ENCODE measurements at regions not wholly inside any gene's neighbourhood (a gene's known extent, or its start where the extent isn't known, plus 50 kb on each side); places are given as distances from the start of the nearest gene placed in this dataset.

GRCh38 chr6:44041461-44042260, 85.6 kb downstream of the MRPL14 start (continued):
- TF ChIP-seq FOXM1 (IDR thresholded peaks at IDR 0.05; ENCODE audit: low read depth), result no peak
- no peak for TF ChIP-seq FOXM1 (CRISPR knock-in tag; IDR thresholded peaks at IDR 0.05; ENCODE audit: low read depth)
- TF ChIP-seq ZSCAN32 (CRISPR knock-in tag; IDR thresholded peaks at IDR 0.05), result no peak
- no peak for TF ChIP-seq PTBP1 (IDR thresholded peaks at IDR 0.05; ENCODE audit: low read depth, low read length)
- TF ChIP-seq TBP (optimal IDR thresholded peaks at IDR 0.05; ENCODE audit: low read depth, low read length), result peak; percentile 31
- TF ChIP-seq POLR2G (IDR thresholded peaks at IDR 0.05; ENCODE audit: low read depth, low read length), result no peak
- TF ChIP-seq PRMT5 (CRISPR knock-in tag; IDR thresholded peaks at IDR 0.05), result no peak
- TF ChIP-seq SMARCB1 (IDR thresholded peaks at IDR 0.05; ENCODE audit: insufficient read length, low read depth), result peak; percentile 88
- TF ChIP-seq NFXL1 (CRISPR knock-in tag; IDR thresholded peaks at IDR 0.05), result 0 out of 2 replicates have a peak, but pooled peaks have one; percentile 41
- no peak for TF ChIP-seq ZNF3 (CRISPR knock-in tag; IDR thresholded peaks at IDR 0.05)
- TF ChIP-seq MAX (CRISPR knock-in tag; IDR thresholded peaks at IDR 0.05), result peak; percentile 46; the same call in 1 of the 2 replicates
- TF ChIP-seq FIP1L1 (IDR thresholded peaks at IDR 0.05; ENCODE audit: low read depth, low read length, poor library complexity, severe bottlenecking), result no peak
- no peak for TF ChIP-seq RBM14 (IDR thresholded peaks at IDR 0.05; ENCODE audit: borderline replicate concordance, insufficient read depth, low read depth, low read length)
- TF ChIP-seq, protein P1, sequence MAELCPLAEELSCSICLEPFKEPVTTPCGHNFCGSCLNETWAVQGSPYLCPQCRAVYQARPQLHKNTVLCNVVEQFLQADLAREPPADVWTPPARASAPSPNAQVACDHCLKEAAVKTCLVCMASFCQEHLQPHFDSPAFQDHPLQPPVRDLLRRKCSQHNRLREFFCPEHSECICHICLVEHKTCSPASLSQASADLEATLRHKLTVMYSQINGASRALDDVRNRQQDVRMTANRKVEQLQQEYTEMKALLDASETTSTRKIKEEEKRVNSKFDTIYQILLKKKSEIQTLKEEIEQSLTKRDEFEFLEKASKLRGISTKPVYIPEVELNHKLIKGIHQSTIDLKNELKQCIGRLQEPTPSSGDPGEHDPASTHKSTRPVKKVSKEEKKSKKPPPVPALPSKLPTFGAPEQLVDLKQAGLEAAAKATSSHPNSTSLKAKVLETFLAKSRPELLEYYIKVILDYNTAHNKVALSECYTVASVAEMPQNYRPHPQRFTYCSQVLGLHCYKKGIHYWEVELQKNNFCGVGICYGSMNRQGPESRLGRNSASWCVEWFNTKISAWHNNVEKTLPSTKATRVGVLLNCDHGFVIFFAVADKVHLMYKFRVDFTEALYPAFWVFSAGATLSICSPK (IDR thresholded peaks at IDR 0.05; ENCODE audit: borderline replicate concordance), result no peak
- TF ChIP-seq ZNF324 (CRISPR knock-in tag; IDR thresholded peaks at IDR 0.05), result peak; percentile 51; the same call in 1 of the 2 replicates
- no peak for TF ChIP-seq NUFIP1 (IDR thresholded peaks at IDR 0.05; ENCODE audit: partially characterized antibody)
- TF ChIP-seq CREBBP (IDR thresholded peaks at IDR 0.05; ENCODE audit: low read depth, low read length), result no peak
- TF ChIP-seq, protein P2, sequence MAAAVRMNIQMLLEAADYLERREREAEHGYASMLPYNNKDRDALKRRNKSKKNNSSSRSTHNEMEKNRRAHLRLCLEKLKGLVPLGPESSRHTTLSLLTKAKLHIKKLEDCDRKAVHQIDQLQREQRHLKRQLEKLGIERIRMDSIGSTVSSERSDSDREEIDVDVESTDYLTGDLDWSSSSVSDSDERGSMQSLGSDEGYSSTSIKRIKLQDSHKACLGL (CRISPR knock-in tag; IDR thresholded peaks at IDR 0.05; ENCODE audit: borderline replicate concordance, poor library complexity, severe bottlenecking), result no peak
- 0 out of 2 replicates have a peak, but pooled peaks have one; percentile 27 for TF ChIP-seq ZNF668 (CRISPR knock-in tag; IDR thresholded peaks at IDR 0.05)
- TF ChIP-seq HMGN3 (IDR thresholded peaks at IDR 0.05; ENCODE audit: borderline replicate concordance, extremely low read depth, insufficient read length, low read depth, low read length), result no peak
- TF ChIP-seq FOSL1 (tag; conservative IDR thresholded peaks at IDR 0.05), result peak; percentile 96
- TF ChIP-seq ZFX (CRISPR knock-in tag; IDR thresholded peaks at IDR 0.05), result peak; percentile 60
- TF ChIP-seq JUNB (CRISPR knock-in tag; conservative IDR thresholded peaks at IDR 0.05), result 0 out of 2 replicates have a peak, but pooled peaks have one; percentile 16
- no peak for TF ChIP-seq SRSF9 (IDR thresholded peaks at IDR 0.05; ENCODE audit: borderline replicate concordance, low read depth, low read length)
- no peak for TF ChIP-seq NCOA6 (IDR thresholded peaks at IDR 0.05)

Data from K562 (cell line).